ENCODE measurements at regions not wholly inside any gene's neighbourhood (a gene's known extent, or its start where the extent isn't known, plus 50 kb on each side); places are given as distances from the start of the nearest gene placed in this dataset.

- no peak for TF ChIP-seq CTCF (IDR thresholded peaks at IDR 0.05; ENCODE audit: low read depth, low read length)
- DNase-seq (ENCODE audit: low read depth, low spot score) = no peak
- in situ Hi-C loops (cut with HindIII; ENCODE audit: low sequenced_read_pairs) = no loop called here
- H3K4me3 ChIP-seq (ENCODE audit: low read depth, low read length) = no peak overlapping the region
Observed at GRCh38 chr20:52654567-52654966, 317.6 kb upstream of the TSHZ2 start.

- no peak for DNase-seq (ENCODE audit: low read depth, low spot score)
- in situ Hi-C loops (cut with HindIII; ENCODE audit: low sequenced_read_pairs) = no loop called here
- no peak for TF ChIP-seq CTCF (IDR thresholded peaks at IDR 0.05; ENCODE audit: low read depth, low read length)
- no peak overlapping the region for H3K4me3 ChIP-seq (ENCODE audit: low read depth, low read length)
Observed at GRCh38 chr20:52652271-52652670, 319.9 kb upstream of the TSHZ2 start.

- no peak overlapping the region for H3K4me3 ChIP-seq (ENCODE audit: low read depth, low read length)
- in situ Hi-C loops (cut with HindIII; ENCODE audit: low sequenced_read_pairs) = no loop called here
- no peak for DNase-seq (ENCODE audit: low read depth, low spot score)
- TF ChIP-seq CTCF (IDR thresholded peaks at IDR 0.05; ENCODE audit: low read depth, low read length) = no peak
Observed at GRCh38 chr20:52649727-52650126, 322.4 kb upstream of the TSHZ2 start.

- DNase-seq (ENCODE audit: low read depth, low spot score) = no peak
- in situ Hi-C loops (cut with HindIII; ENCODE audit: low sequenced_read_pairs) = no loop called here
- no peak for TF ChIP-seq CTCF (IDR thresholded peaks at IDR 0.05; ENCODE audit: low read depth, low read length)
- H3K4me3 ChIP-seq (ENCODE audit: low read depth, low read length) = no peak overlapping the region
Observed at GRCh38 chr20:52645822-52646221, 326.3 kb upstream of the TSHZ2 start.

- DNase-seq (ENCODE audit: low read depth, low spot score) = no peak
- H3K4me3 ChIP-seq (ENCODE audit: low read depth, low read length) = no peak overlapping the region
- no peak for TF ChIP-seq CTCF (IDR thresholded peaks at IDR 0.05; ENCODE audit: low read depth, low read length)
- in situ Hi-C loops (cut with HindIII; ENCODE audit: low sequenced_read_pairs) = no loop called here
Observed at GRCh38 chr20:52643034-52643433, 329.1 kb upstream of the TSHZ2 start.

GRCh38 chr20:52637201-52637600 is 335.0 kb upstream of the TSHZ2 start:
- no peak for TF ChIP-seq CTCF (IDR thresholded peaks at IDR 0.05; ENCODE audit: low read depth, low read length)
- H3K4me3 ChIP-seq (ENCODE audit: low read depth, low read length) = no peak overlapping the region
- DNase-seq (ENCODE audit: low read depth, low spot score) = no peak
- in situ Hi-C loops (cut with HindIII; ENCODE audit: low sequenced_read_pairs) = no loop called here

GRCh38 chr20:52631469-52631868 is 340.7 kb upstream of the TSHZ2 start:
- no peak overlapping the region for H3K4me3 ChIP-seq (ENCODE audit: low read depth, low read length)
- no peak for DNase-seq (ENCODE audit: low read depth, low spot score)
- in situ Hi-C loops (cut with HindIII; ENCODE audit: low sequenced_read_pairs) = no loop called here
- TF ChIP-seq CTCF (IDR thresholded peaks at IDR 0.05; ENCODE audit: low read depth, low read length) = no peak

All from astrocyte of the spinal cord (primary cell).